HepG2 (cell line): ENCODE measurements at regions not wholly inside any gene's neighbourhood (a gene's known extent, or its start where the extent isn't known, plus 50 kb on each side); places are given as distances from the start of the nearest gene placed in this dataset.

Experiments
- ATAC-seq: fragments of 200-7000 bp; cut with Tn5 transposase; 3 replicates; pipeline ENCODE4 v1.9.1; 2020; ENCODE audit warnings: mild to moderate bottlenecking, moderate library complexity
- BruUV-seq: library from RNA; stranded (reverse); fragments of 400-500 nt; replicated peaks from 2 replicates; lab custom pipeline; 2021; lab: Mats Ljungman, UMichigan
- CTCF ChIA-PET: fragments of 300-600 bp; formaldehyde crosslinking; extraction: SDS; loops from one replicate; lab custom pipeline; 2021; ENCODE audit warnings: low total read pairs, inconsistent platforms, low intra/inter-chr PET ratio; lab: Yijun Ruan, JAX
- POLR2A ChIA-PET: fragments of 350-600 bp; sonication (Branson Sonifier 250); formaldehyde crosslinking; loops from one replicate; lab custom pipeline; 2020; ENCODE audit warnings: antibody characterized with exemption, inconsistent platforms; lab: Yijun Ruan, JAX
- DNase-seq: peaks from one replicate; pipeline ENCODE4 v3.0.0-alpha.2; 2015; ENCODE audit warnings: low spot score
- FAIRE-seq: peaks from 3 replicates; lab custom pipeline; 2011; peaks lifted over from hg19 to GRCh38; lab: Jason Lieb, UNC
- H2AFZ ChIP-seq: one replicate; pipeline ENCODE4 v1.6.1; 2011; ENCODE audit warnings: low read length, inconsistent platforms
- H3K27ac ChIP-seq: fragments of 300-600 bp; 3 replicates; pipeline ENCODE4 v1.8.0; 2011; ENCODE audit warnings: mixed run types, mild to moderate bottlenecking, mixed read lengths, low read length, inconsistent platforms; ENCODE audit not compliant: insufficient read depth; ENCODE audit errors: extremely low read length
- H3K27me3 ChIP-seq, 2 experiments: fragments of 200-600 bp in 1 of 2; 2 replicates in 1 of 2; 3 replicates in 1 of 2; pipeline versions ENCODE4 v1.6.0 to v1.8.0; 2011; ENCODE audit warnings: low read length in 2 of 2, mild to moderate bottlenecking in 2 of 2, moderate library complexity in 2 of 2, inconsistent platforms in 1 of 2; ENCODE audit not compliant: insufficient read depth in 2 of 2, control insufficient read depth in 1 of 2
- H3K36me3 ChIP-seq, 2 experiments: fragments of 200-600 bp in 1 of 2; replicated peaks in 1 of 2; 2 replicates in 1 of 2; 3 replicates in 1 of 2; pipeline versions ENCODE4 v1.5.1 to v1.8.0; 2011; ENCODE audit warnings: low read length in 2 of 2, inconsistent platforms in 1 of 2; ENCODE audit not compliant: insufficient read depth in 2 of 2, control insufficient read depth in 1 of 2
- H3K4me1 ChIP-seq: 2 replicates; pipeline ENCODE4 v1.5.1; 2012; ENCODE audit warnings: low read length, inconsistent platforms; ENCODE audit not compliant: insufficient read depth
- H3K4me2 ChIP-seq: 2 replicates; pipeline ENCODE4 v1.6.0; 2011; ENCODE audit warnings: low read depth, low read length, inconsistent platforms
- H3K4me3 ChIP-seq, 3 experiments: fragments of 200-600 bp in 1 of 3; sonication (generic), shearing (Covaris generic) in 1 of 3; replicated peaks in 1 of 3; 2 replicates each; pipeline ENCODE4 v1.5.1; 2011 to 2016; ENCODE audit warnings: low read length in 3 of 3, inconsistent platforms in 2 of 3, low read depth in 2 of 3, mild to moderate bottlenecking in 2 of 3, control low read depth in 1 of 3, mixed read lengths in 1 of 3; ENCODE audit not compliant: insufficient read depth in 1 of 3
- H3K79me2 ChIP-seq: one replicate; pipeline ENCODE4 v1.6.1; 2011; ENCODE audit warnings: low read length, inconsistent platforms; ENCODE audit not compliant: insufficient read depth
- H3K9ac ChIP-seq: 2 replicates; pipeline ENCODE4 v1.6.0; 2011; ENCODE audit warnings: mild to moderate bottlenecking, low read depth, low read length, inconsistent platforms; ENCODE audit not compliant: insufficient read depth
- H3K9me3 ChIP-seq: 2 replicates; pipeline ENCODE4 v1.5.1; 2012; ENCODE audit warnings: mild to moderate bottlenecking, low read length
- H4K20me1 ChIP-seq: 2 replicates; pipeline ENCODE4 v1.6.0; 2011; ENCODE audit warnings: inconsistent platforms, mild to moderate bottlenecking, low read length, moderate library complexity; ENCODE audit not compliant: insufficient read depth
- GABPA ChIP-seq, 2 experiments: IDR thresholded peaks; 2 replicates each; pipeline ENCODE4 v1.6.1; 2011 to 2016; ENCODE audit warnings: low read depth in 2 of 2, low read length in 1 of 2, missing biosample characterization in 1 of 2, missing genetic modification characterization in 1 of 2
- GFI1 ChIP-seq: sonication (generic); formaldehyde crosslinking; IDR thresholded peaks from 2 replicates; pipeline ENCODE4 v1.5.0; 2020; ENCODE audit warnings: missing genetic modification reagents, mild to moderate bottlenecking, borderline replicate concordance
- KLF16 ChIP-seq, 2 experiments: sonication (generic) in 1 of 2; formaldehyde crosslinking in 1 of 2; IDR thresholded peaks; 2 replicates each; pipeline versions ENCODE4 v1.6.1 to v1.8.0; 2016 to 2023; ENCODE audit warnings: missing genetic modification reagents in 2 of 2, missing compliant biosample characterization in 1 of 2
- NFKBIZ ChIP-seq: IDR thresholded peaks from 2 replicates; pipeline ENCODE4 v1.6.1; 2018; ENCODE audit warnings: missing genetic modification reagents, missing compliant biosample characterization
- PTBP1 ChIP-seq: fragments of 200-400 bp; formaldehyde crosslinking; IDR thresholded peaks from 2 replicates; pipeline ENCODE4 v1.6.1; 2018; ENCODE audit warnings: low read length, low read depth; ENCODE audit not compliant: poor library complexity, severe bottlenecking
- TCF12 ChIP-seq, 2 experiments: fragments of 450-650 bp in 1 of 2; sonication (generic) in 1 of 2; formaldehyde crosslinking in 1 of 2; IDR thresholded peaks; 2 replicates each; pipeline versions ENCODE4 v1.6.1 to v1.8.0; 2017 to 2022; ENCODE audit warnings: antibody characterized with exemption in 1 of 2, mild to moderate bottlenecking in 1 of 2, missing genetic modification reagents in 1 of 2, moderate library complexity in 1 of 2
- THAP11 ChIP-seq: IDR thresholded peaks from 2 replicates; pipeline ENCODE4 v1.6.1; 2016; ENCODE audit warnings: missing biosample characterization, missing genetic modification reagents
- ZNF484 ChIP-seq: sonication (generic); formaldehyde crosslinking; IDR thresholded peaks from 2 replicates; pipeline ENCODE4 v1.5.1; 2020; ENCODE audit warnings: mild to moderate bottlenecking, low read depth, missing genetic modification reagents, borderline replicate concordance
- ZNF772 ChIP-seq: sonication (generic); formaldehyde crosslinking; IDR thresholded peaks from 2 replicates; pipeline ENCODE4 v1.5.0; 2020; ENCODE audit warnings: mild to moderate bottlenecking, missing genetic modification reagents
- WGBS: methylation state at CpG from one replicate; pipeline ENCODE4 v1.1.6; 2017; ENCODE audit warnings: low lambda C conversion rate; 5-methylcytosine and 5-hydroxymethylcytosine counted together
- in situ Hi-C: cut with HindIII; loops from 2 replicates; pipeline ENCODE4 v1.10.0; 2017; ENCODE audit warnings: low pct_unique_long_range_greater_than_20kb; ENCODE audit not compliant: extremely low pct_ligation_motif_present
- intact Hi-C: fragments of 100-400 bp; cut with micrococcal nuclease; formaldehyde crosslinking; loops from one replicate; pipeline ENCODE4 v1.10.0; 2022; ENCODE audit not compliant: unreplicated experiment
- TF ChIP-seq, protein P1 (sequence below): sonication (generic); formaldehyde crosslinking; IDR thresholded peaks from 2 replicates; pipeline ENCODE4 v1.8.1; 2023; ENCODE audit warnings: mild to moderate bottlenecking, missing genetic modification reagents, borderline replicate concordance

DNA sequence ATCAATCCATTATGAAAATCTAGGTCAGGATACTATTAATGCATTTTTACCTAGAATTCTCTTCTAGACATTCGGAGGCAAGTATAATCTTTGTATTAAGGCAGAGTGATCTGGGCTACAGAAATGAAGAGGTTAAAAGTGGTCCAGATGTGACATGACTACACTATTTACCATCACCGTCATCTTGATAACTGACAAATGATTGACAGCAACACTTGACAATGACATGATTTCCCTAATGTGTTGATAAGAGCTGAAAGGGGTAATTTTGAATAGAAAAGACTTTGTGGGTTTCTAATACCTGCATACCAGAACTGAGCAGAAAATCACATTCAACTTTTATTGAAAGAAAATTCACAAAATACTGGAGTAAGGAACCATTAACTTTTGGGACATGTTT lies 718.9 kb upstream of the MAP3K7 start:
- Histone ChIP-seq H3K79me2 (no peaks in the 10 kb centered on the region), H3K27ac (no peak overlapping the region), H3K9ac (no peak overlapping the region), H3K36me3 (no peaks in the 10 kb centered on the region), H2AFZ (no peak overlapping the region), H4K20me1 (no peaks in the 10 kb centered on the region), H3K27me3 (no peaks in the 10 kb centered on the region), H3K9me3 (no peaks in the 10 kb centered on the region), H3K4me2 (no peak overlapping the region), H3K4me1 (no peaks in the 10 kb centered on the region), H3K4me3 (no peak overlapping the region)
- POLR2A ChIA-PET: no interaction called here
- ATAC-seq (no peak), DNase-seq (no peak), FAIRE-seq (no peak)
- intact Hi-C loops (no loop called here), in situ Hi-C loops (no loop called here)
- BruUV-seq: no TSS peak
- TF ChIP-seq THAP11 (CRISPR knock-in tag) (no peak), KLF16 (CRISPR knock-in tag; IDR thresholded peaks at IDR 0.05) (no peak), ZNF772 (no peak), GFI1 (CRISPR knock-in tag) (no peak), GABPA (IDR thresholded peaks at IDR 0.05; ENCODE audit: low read depth, low read length) (no peak), GABPA (CRISPR knock-in tag; IDR thresholded peaks at IDR 0.05; ENCODE audit: low read depth) (no peak), NFKBIZ (CRISPR knock-in tag) (no peak), TCF12 (IDR thresholded peaks at IDR 0.05) (no peak), TCF12 (CRISPR knock-in tag; IDR thresholded peaks at IDR 0.05) (no peak), ZNF484 (CRISPR knock-in tag) (no peak), PTBP1 (no peak)
- TF ChIP-seq, protein P1, sequence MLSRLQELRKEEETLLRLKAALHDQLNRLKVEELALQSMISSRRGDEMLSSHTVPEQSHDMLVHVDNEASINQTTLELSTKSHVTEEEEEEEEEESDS (CRISPR knock-in tag): no peak
- CTCF ChIA-PET: no interaction called here
- 0% methylated on average over 2 of the region's 2 CpGs for WGBS
